ENCODE measurements at regions not wholly inside any gene's neighbourhood (a gene's known extent, or its start where the extent isn't known, plus 50 kb on each side); places are given as distances from the start of the nearest gene placed in this dataset.
"Not testable (repeated sequence)": the region's sequence is repeated elsewhere in the genome, so short reads cannot be mapped to it uniquely, and the experiment has no call there.

DNA sequence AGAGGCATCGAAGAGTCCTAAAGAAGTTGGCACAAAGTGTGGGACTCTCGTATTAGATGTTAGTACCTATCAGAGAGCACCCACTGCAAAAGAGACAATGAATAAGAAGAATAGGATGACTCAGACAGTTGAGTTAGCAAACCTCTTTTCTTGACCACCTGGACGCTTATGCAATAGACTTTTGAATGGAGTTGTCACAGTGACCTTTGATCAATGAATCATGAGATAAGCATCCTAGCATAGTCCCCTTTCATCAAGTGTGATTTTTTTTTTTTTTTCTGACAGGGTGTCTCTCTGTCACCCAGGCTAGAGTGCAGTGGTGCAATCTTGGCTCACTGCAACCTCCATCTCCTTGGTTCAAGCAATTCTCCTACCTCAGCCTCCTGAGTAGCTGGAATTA, 1417.9 kb upstream of the GOT2 start:
- no peak for TF ChIP-seq CTCF (IDR thresholded peaks at IDR 0.05; ENCODE audit: low read depth, low read length, missing control alignments)
- in situ Hi-C loops (cut with HindIII; ENCODE audit: low pct_ligation_motif_present, low sequenced_read_pairs) = no loop called here

GRCh38 chr16:60150907-60151306, 1416.8 kb upstream of the GOT2 start:
- TF ChIP-seq CTCF (IDR thresholded peaks at IDR 0.05; ENCODE audit: low read depth, low read length, missing control alignments) = no peak
- no peak for DNase-seq
- H3K36me3 ChIP-seq (replicated peaks) = no peaks in the 10 kb centered on the region

More for the DNA sequence above, 1417.9 kb upstream of the GOT2 start:
- Histone ChIP-seq H3K36me3 (replicated peaks) (no peaks in the 10 kb centered on the region), H3K27me3 (replicated peaks) (no peaks in the 10 kb centered on the region), H3K27ac (no peak overlapping the region), H3K4me3 (ENCODE audit: low read depth, low read length) (no peak overlapping the region)
- DNase-seq = no peak

GRCh38 chr16:60143348-60143705, 1409.2 kb upstream of the GOT2 start:
- in situ Hi-C loops (cut with HindIII; ENCODE audit: low pct_ligation_motif_present, low sequenced_read_pairs) = no loop called here
- no peak for TF ChIP-seq CTCF (IDR thresholded peaks at IDR 0.05; ENCODE audit: low read depth, low read length, missing control alignments)
- no peak for DNase-seq
- no peaks in the 10 kb centered on the region for H3K36me3 ChIP-seq (replicated peaks)
- no peaks in the 10 kb centered on the region for H3K27me3 ChIP-seq (replicated peaks)
- H3K4me3 ChIP-seq (ENCODE audit: low read depth, low read length) = no peak overlapping the region
- H3K27ac ChIP-seq = peak overlapping the region; percentile 57

More at GRCh38 chr16:60150907-60151306, 1416.8 kb upstream of the GOT2 start:
- H3K4me3 ChIP-seq (ENCODE audit: low read depth, low read length) = no peak overlapping the region
- in situ Hi-C loops (cut with HindIII; ENCODE audit: low pct_ligation_motif_present, low sequenced_read_pairs) = no loop called here
- H3K27ac ChIP-seq = no peak overlapping the region
- no peaks in the 10 kb centered on the region for H3K27me3 ChIP-seq (replicated peaks)

- H3K4me3 ChIP-seq (ENCODE audit: low read depth, low read length) = no peak overlapping the region
- DNase-seq = no peak
- H3K27ac ChIP-seq = peak overlapping the region; percentile 57
- no peaks in the 10 kb centered on the region for H3K27me3 ChIP-seq (replicated peaks)
- no peaks in the 10 kb centered on the region for H3K36me3 ChIP-seq (replicated peaks)
- TF ChIP-seq CTCF (IDR thresholded peaks at IDR 0.05; ENCODE audit: low read depth, low read length, missing control alignments) = no peak
- in situ Hi-C loops (cut with HindIII; ENCODE audit: low pct_ligation_motif_present, low sequenced_read_pairs) = no loop called here
Measured at GRCh38 chr16:60142619-60143347, 1408.7 kb upstream of the GOT2 start.

- TF ChIP-seq CTCF (IDR thresholded peaks at IDR 0.05; ENCODE audit: low read depth, low read length, missing control alignments) = no peak
- Histone ChIP-seq H3K27me3 (replicated peaks) (no peaks in the 10 kb centered on the region), H3K27ac (no peak overlapping the region), H3K36me3 (replicated peaks) (no peaks in the 10 kb centered on the region), H3K4me3 (ENCODE audit: low read depth, low read length) (no peak overlapping the region)
- DNase-seq = peak; percentile 3
- in situ Hi-C loops (cut with HindIII; ENCODE audit: low pct_ligation_motif_present, low sequenced_read_pairs) = no loop called here
Measured at GRCh38 chr16:60137891-60138290, 1403.8 kb upstream of the GOT2 start.

GRCh38 chr16:60127196-60127595, 1393.1 kb upstream of the GOT2 start:
- Histone ChIP-seq H3K36me3 (replicated peaks) (no peaks in the 10 kb centered on the region), H3K27me3 (replicated peaks) (no peaks in the 10 kb centered on the region), H3K27ac (no peak overlapping the region), H3K4me3 (ENCODE audit: low read depth, low read length) (no peak overlapping the region)
- no peak for TF ChIP-seq CTCF (IDR thresholded peaks at IDR 0.05; ENCODE audit: low read depth, low read length, missing control alignments)
- in situ Hi-C loops (cut with HindIII; ENCODE audit: low pct_ligation_motif_present, low sequenced_read_pairs) = no loop called here
- no peak for DNase-seq

GRCh38 chr16:60126115-60126514, 1392.0 kb upstream of the GOT2 start:
- H3K4me3 ChIP-seq (ENCODE audit: low read depth, low read length); H3K27me3 ChIP-seq (replicated peaks); in situ Hi-C loops (cut with HindIII; ENCODE audit: low pct_ligation_motif_present, low sequenced_read_pairs); DNase-seq; H3K27ac ChIP-seq; H3K36me3 ChIP-seq (replicated peaks): not testable (repeated sequence)
